GM12891 (cell line): ENCODE measurements at regions not wholly inside any gene's neighbourhood (a gene's known extent, or its start where the extent isn't known, plus 50 kb on each side); places are given as distances from the start of the nearest gene placed in this dataset.

ENCODE experiments used
- PAX5 ChIP-seq: IDR thresholded peaks from 2 replicates; pipeline ENCODE4 v1.6.1; 2011; ENCODE audit warnings: low read length, moderate library complexity, mild to moderate bottlenecking; ENCODE audit not compliant: insufficient read depth, severe bottlenecking
- POLR2A ChIP-seq: IDR thresholded peaks from 2 replicates; pipeline ENCODE4 v1.6.1; 2011; ENCODE audit warnings: low read depth, low read length, control low read depth
- POLR2AphosphoS5 ChIP-seq: IDR thresholded peaks from 2 replicates; pipeline ENCODE4 v1.6.1; 2011; ENCODE audit warnings: low read depth, low read length, control low read depth
- POU2F2 ChIP-seq: IDR thresholded peaks from 2 replicates; pipeline ENCODE4 v1.6.1; 2011; ENCODE audit warnings: low read depth, mild to moderate bottlenecking, control low read depth, low read length, moderate library complexity
- SPI1 ChIP-seq: IDR thresholded peaks from 2 replicates; pipeline ENCODE4 v1.6.1; 2011; ENCODE audit warnings: low read depth, low read length, control low read depth
- TAF1 ChIP-seq: IDR thresholded peaks from 2 replicates; pipeline ENCODE4 v1.6.1; 2011; ENCODE audit warnings: low read depth, low read length, control low read depth

- TF ChIP-seq SPI1 (no peak), POLR2AphosphoS5 (no peak), POLR2A (no peak), TAF1 (no peak), PAX5 (no peak), POU2F2 (no peak)
Observed at GRCh38 chr1:8170059-8170835, 144.1 kb upstream of the ERRFI1 start.
